ENCODE measurements at regions not wholly inside any gene's neighbourhood (a gene's known extent, or its start where the extent isn't known, plus 50 kb on each side); places are given as distances from the start of the nearest gene placed in this dataset.

DNA sequence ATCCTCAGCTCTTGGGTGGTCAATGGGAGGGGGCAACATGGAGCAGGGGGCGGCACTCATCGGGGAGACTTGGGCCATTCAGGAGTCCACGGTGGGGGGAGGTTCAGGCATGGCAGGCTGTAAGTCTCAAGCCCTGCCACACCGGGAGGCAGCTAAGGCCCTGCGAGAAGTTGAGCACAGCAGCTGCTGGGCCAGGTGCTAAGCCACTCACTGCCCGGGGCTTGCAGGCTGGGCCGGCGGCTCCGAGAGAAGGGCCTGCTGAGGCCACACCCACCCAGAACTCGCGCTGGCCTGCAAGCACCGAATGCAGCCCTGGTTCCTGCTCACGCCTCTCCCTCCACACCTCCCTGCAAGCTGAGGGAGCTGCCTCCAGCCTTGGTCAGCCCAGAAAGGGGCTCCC is 131.4 kb downstream of the OR4C45 start:
- Histone ChIP-seq H3K4me3 (ENCODE audit: low read depth, low read length) (no peak overlapping the region), H3K36me3 (ENCODE audit: control insufficient read depth, insufficient read depth, low read length) (no peaks in the 10 kb centered on the region), H3K27me3 (ENCODE audit: control insufficient read depth, insufficient read depth, low read length) (no peaks in the 10 kb centered on the region)
- TF ChIP-seq, protein P1, sequence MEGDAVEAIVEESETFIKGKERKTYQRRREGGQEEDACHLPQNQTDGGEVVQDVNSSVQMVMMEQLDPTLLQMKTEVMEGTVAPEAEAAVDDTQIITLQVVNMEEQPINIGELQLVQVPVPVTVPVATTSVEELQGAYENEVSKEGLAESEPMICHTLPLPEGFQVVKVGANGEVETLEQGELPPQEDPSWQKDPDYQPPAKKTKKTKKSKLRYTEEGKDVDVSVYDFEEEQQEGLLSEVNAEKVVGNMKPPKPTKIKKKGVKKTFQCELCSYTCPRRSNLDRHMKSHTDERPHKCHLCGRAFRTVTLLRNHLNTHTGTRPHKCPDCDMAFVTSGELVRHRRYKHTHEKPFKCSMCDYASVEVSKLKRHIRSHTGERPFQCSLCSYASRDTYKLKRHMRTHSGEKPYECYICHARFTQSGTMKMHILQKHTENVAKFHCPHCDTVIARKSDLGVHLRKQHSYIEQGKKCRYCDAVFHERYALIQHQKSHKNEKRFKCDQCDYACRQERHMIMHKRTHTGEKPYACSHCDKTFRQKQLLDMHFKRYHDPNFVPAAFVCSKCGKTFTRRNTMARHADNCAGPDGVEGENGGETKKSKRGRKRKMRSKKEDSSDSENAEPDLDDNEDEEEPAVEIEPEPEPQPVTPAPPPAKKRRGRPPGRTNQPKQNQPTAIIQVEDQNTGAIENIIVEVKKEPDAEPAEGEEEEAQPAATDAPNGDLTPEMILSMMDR (IDR thresholded peaks at IDR 0.05; ENCODE audit: insufficient read depth, low read length, poor library complexity, severe bottlenecking), result no peak
- DNase-seq (ENCODE audit: low read depth), result no peak

DNA sequence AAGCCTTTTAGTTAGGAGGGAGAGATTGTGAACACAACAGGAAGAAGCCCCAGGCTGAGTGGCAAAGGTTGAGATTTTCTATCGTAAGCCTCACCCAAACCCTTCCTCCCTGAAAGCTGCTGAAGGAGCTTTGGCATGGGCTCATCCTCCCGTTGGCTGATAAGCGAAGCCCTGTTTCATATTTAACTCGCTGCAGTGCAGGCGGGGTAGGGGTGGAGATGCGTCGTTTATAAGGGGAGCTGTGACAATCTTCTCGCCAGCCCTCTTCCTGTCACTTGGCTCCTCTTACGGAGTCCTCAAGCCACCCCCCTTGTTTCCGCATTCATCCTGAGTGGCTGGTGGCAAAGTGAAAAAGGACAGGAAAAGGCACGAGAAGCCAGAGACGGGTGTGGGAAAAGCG is 137.0 kb downstream of the OR4C45 start:
- Histone ChIP-seq H3K36me3 (ENCODE audit: control insufficient read depth, insufficient read depth, low read length) (no peaks in the 10 kb centered on the region), H3K27me3 (ENCODE audit: control insufficient read depth, insufficient read depth, low read length) (no peaks in the 10 kb centered on the region), H3K4me3 (ENCODE audit: low read depth, low read length) (no peak overlapping the region)
- TF ChIP-seq, protein P1 (IDR thresholded peaks at IDR 0.05; ENCODE audit: insufficient read depth, low read length, poor library complexity, severe bottlenecking), result no peak
- no peak for DNase-seq (ENCODE audit: low read depth)

DNA sequence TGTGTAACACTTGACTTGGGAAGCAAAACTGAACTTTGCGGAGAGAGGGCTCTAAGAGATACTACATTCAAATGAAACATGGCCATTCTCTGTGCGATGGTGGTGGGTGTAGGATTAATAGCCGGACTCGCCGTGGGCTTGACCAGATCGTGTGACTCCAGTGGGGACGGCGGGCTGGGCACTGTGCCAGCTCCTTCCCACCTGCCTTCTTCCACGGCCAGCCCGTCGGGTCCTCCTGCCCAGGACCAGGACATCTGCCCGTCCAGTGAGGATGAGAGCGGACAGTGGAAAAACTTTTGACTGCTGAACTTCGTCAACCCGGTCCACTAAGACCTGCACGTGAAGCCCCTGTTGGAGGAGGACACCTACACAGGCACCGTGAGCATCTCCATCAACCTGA is 137.4 kb downstream of the OR4C45 start:
- no peaks in the 10 kb centered on the region for H3K27me3 ChIP-seq (ENCODE audit: control insufficient read depth, insufficient read depth, low read length)
- TF ChIP-seq, protein P1 (IDR thresholded peaks at IDR 0.05; ENCODE audit: insufficient read depth, low read length, poor library complexity, severe bottlenecking), result no peak
- H3K36me3 ChIP-seq (ENCODE audit: control insufficient read depth, insufficient read depth, low read length), result no peaks in the 10 kb centered on the region
- no peak overlapping the region for H3K4me3 ChIP-seq (ENCODE audit: low read depth, low read length)
- no peak for DNase-seq (ENCODE audit: low read depth)

DNA sequence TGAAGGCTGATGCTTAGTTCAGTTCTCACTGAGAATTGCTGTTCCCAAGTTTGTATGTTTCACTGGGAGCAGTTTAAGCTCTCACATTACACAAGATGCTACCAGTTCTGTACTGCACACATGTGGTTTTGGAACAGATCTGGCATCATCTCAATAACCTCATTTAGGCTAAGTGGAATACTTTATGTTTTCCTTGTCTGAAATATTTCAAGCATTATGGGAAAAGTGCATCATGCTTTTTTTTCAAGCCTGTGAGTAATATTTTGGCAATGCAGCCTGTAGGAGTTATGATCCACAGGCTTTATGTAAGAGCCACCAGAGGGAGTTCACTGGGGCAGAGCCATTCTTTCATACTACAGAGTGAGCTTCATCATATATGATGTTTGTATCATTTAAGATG is 141.5 kb downstream of the OR4C45 start:
- TF ChIP-seq, protein P1 (IDR thresholded peaks at IDR 0.05; ENCODE audit: insufficient read depth, low read length, poor library complexity, severe bottlenecking), result no peak
- no peak overlapping the region for H3K4me3 ChIP-seq (ENCODE audit: low read depth, low read length)
- H3K36me3 ChIP-seq (ENCODE audit: control insufficient read depth, insufficient read depth, low read length), result no peaks in the 10 kb centered on the region
- no peak for DNase-seq (ENCODE audit: low read depth)
- no peaks in the 10 kb centered on the region for H3K27me3 ChIP-seq (ENCODE audit: control insufficient read depth, insufficient read depth, low read length)

DNA sequence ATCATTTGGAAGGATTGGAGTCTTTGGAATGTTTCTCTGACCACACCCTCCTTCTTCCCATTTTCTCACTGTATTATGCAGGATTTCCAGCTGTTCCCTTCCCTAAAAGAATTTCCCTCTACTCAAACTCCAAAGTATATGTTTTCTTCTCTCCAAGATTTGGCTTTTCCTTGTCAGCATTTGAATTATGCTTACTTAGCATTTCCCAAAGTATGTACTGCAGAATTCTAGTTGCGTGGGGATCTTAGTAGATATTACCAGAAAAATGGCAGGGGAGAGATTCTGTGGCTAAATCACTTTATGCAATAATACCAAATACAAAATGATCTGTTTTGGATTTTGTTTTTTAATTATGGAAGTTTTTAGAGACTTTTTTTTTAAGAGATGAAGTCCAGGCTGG is 142.3 kb downstream of the OR4C45 start:
- TF ChIP-seq, protein P1 (IDR thresholded peaks at IDR 0.05; ENCODE audit: insufficient read depth, low read length, poor library complexity, severe bottlenecking), result no peak

DNA sequence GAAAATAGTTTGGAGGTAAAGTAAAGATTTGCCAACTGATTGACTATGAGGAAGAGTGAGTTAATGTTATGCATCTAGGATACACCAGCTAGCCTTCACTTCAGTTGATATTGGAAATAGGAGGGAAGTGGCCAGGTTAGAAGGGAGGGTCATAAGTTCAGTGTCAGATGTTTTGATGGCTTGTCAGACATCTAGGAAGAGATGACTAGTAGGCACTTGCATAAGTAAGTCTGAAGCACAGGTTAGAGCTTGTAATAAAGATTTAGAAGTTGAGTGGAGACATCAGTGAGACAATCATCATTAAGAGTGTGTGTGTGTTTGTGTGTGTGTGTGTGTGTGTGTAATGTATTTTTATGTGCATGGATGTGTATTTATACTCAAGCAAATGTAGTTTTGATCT is 146.1 kb downstream of the OR4C45 start:
- Histone ChIP-seq H3K4me3 (ENCODE audit: low read depth, low read length) (no peak overlapping the region), H3K27me3 (ENCODE audit: control insufficient read depth, insufficient read depth, low read length) (no peaks in the 10 kb centered on the region), H3K36me3 (ENCODE audit: control insufficient read depth, insufficient read depth, low read length) (no peaks in the 10 kb centered on the region)
- TF ChIP-seq, protein P1 (IDR thresholded peaks at IDR 0.05; ENCODE audit: insufficient read depth, low read length, poor library complexity, severe bottlenecking), result no peak
- no peak for DNase-seq (ENCODE audit: low read depth)

More for the DNA sequence above, 142.3 kb downstream of the OR4C45 start:
- no peak overlapping the region for H3K4me3 ChIP-seq (ENCODE audit: low read depth, low read length)
- DNase-seq (ENCODE audit: low read depth), result no peak
- H3K27me3 ChIP-seq (ENCODE audit: control insufficient read depth, insufficient read depth, low read length), result no peaks in the 10 kb centered on the region
- no peaks in the 10 kb centered on the region for H3K36me3 ChIP-seq (ENCODE audit: control insufficient read depth, insufficient read depth, low read length)
